Uterus (tissue), 3 donors: ENCODE measurements at regions not wholly inside any gene's neighbourhood (a gene's known extent, or its start where the extent isn't known, plus 50 kb on each side); places are given as distances from the start of the nearest gene placed in this dataset.

Experiments used
- DNase-seq, 2 donors: peaks; one replicate each; pipeline ENCODE4 v3.0.0-alpha.2; 2019 to 2020
- H3K27ac ChIP-seq, 2 donors: fragments of 200-600 bp; sonication (generic); 1 replicate in 1 of 2; 2 replicates in 1 of 2; pipeline ENCODE4 v1.5.1; 2016 to 2018
- H3K27me3 ChIP-seq, 2 donors: fragments of 200-600 bp; sonication (generic); one replicate each; pipeline ENCODE4 v1.5.1; 2018 to 2019; ENCODE audit warnings: control low read depth in 1 of 2
- H3K36me3 ChIP-seq, 2 donors: fragments of 200-600 bp; sonication (generic); one replicate each; pipeline ENCODE4 v1.5.1; 2019; ENCODE audit warnings: control low read depth in 1 of 2
- H3K4me1 ChIP-seq, 2 donors: fragments of 200-600 bp; sonication (generic); one replicate each; pipeline ENCODE4 v1.5.1; 2018 to 2019; ENCODE audit warnings: control low read depth in 1 of 2
- H3K4me3 ChIP-seq, 2 donors: fragments of 200-600 bp; sonication (generic); 1 replicate in 1 of 2; 2 replicates in 1 of 2; pipeline ENCODE4 v1.5.1; 2018 to 2019; ENCODE audit warnings: mild to moderate bottlenecking in 1 of 2
- H3K9me3 ChIP-seq, 2 donors: fragments of 200-600 bp; sonication (generic); one replicate each; pipeline ENCODE4 v1.5.1; 2019; ENCODE audit warnings: control low read depth in 1 of 2
- POLR2A ChIP-seq, 2 donors: fragments of 450-650 bp; IDR thresholded peaks; one replicate each; pipeline ENCODE4 v1.6.1; 2016; ENCODE audit warnings: antibody characterized with exemption in 2 of 2, mild to moderate bottlenecking in 1 of 2, moderate library complexity in 1 of 2
- intact Hi-C: fragments of 100-400 bp; cut with DNase I; formaldehyde crosslinking; loops from one replicate; pipeline ENCODE4 v1.15.1; 2023; ENCODE audit warnings: low total_unique reads
- TF ChIP-seq, protein P1 (sequence below), 4 experiments: fragments of 200-600 bp in 2 of 4; fragments of 450-650 bp in 2 of 4; sonication (generic) in 2 of 4; IDR thresholded peaks; one replicate each; pipeline ENCODE4 v1.5.1; 2016 to 2019; ENCODE audit warnings: antibody characterized with exemption in 4 of 4, mild to moderate bottlenecking in 2 of 4, moderate library complexity in 1 of 4
- donor health status: DM: yes; HTN: yes; CAD: no.

DNA sequence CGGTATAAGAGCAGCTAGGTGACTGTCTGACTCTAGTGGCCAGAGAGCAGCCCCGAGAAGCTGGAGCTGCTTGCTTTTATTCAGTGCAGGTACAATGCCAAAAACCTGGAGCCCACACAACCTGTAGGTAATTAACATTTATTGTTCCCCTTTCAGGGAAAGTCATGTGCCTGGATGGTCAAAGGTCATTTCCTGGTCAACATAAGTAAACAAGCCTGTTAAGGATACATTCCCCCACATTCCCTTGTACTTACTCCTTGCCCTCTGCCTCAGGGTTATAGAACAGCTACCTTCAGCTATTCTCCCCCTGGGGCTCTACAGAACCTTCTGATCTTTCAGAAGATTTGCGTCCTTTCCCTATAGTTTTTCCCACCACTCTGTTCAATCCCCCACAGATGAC, 253.4 kb downstream of the TMA16 start:
- intact Hi-C loops = no loop called here
- DNase-seq = no peak

DNA sequence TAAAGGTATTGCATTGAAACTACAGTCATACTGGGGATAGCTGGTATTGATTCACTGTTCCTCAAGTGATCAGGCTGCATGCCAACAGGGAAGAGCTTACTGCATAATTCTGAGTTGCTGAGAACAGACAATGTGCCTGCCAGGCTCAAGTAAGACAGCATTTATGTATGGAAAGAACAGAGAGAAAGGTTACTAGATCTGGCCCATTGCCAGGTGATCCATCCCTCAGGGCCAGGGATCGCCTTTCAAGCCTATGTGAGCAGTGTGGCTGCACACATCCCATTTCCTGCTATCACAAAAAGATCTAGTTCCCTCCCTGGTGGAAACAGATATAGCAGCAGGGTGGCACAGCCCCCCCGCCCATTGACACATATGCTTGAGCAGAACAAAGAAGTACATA, 254.0 kb downstream of the TMA16 start:
- intact Hi-C loops = no loop called here
- H3K9me3 ChIP-seq = no peaks in the 10 kb centered on the region
- no peaks in the 10 kb centered on the region for H3K4me1 ChIP-seq
- H3K27me3 ChIP-seq = no peaks in the 10 kb centered on the region
- no peak for DNase-seq
- H3K4me3 ChIP-seq = no peak overlapping the region
- H3K36me3 ChIP-seq = no peaks in the 10 kb centered on the region
- no peak overlapping the region for H3K27ac ChIP-seq
- no peak for TF ChIP-seq POLR2A (IDR thresholded peaks at IDR 0.05)
- TF ChIP-seq, protein P1, sequence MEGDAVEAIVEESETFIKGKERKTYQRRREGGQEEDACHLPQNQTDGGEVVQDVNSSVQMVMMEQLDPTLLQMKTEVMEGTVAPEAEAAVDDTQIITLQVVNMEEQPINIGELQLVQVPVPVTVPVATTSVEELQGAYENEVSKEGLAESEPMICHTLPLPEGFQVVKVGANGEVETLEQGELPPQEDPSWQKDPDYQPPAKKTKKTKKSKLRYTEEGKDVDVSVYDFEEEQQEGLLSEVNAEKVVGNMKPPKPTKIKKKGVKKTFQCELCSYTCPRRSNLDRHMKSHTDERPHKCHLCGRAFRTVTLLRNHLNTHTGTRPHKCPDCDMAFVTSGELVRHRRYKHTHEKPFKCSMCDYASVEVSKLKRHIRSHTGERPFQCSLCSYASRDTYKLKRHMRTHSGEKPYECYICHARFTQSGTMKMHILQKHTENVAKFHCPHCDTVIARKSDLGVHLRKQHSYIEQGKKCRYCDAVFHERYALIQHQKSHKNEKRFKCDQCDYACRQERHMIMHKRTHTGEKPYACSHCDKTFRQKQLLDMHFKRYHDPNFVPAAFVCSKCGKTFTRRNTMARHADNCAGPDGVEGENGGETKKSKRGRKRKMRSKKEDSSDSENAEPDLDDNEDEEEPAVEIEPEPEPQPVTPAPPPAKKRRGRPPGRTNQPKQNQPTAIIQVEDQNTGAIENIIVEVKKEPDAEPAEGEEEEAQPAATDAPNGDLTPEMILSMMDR (IDR thresholded peaks at IDR 0.05) = no peak

More for the DNA sequence above, 253.4 kb downstream of the TMA16 start:
- Histone ChIP-seq H3K27me3 (no peaks in the 10 kb centered on the region), H3K36me3 (no peaks in the 10 kb centered on the region), H3K9me3 (no peaks in the 10 kb centered on the region), H3K4me1 (no peaks in the 10 kb centered on the region), H3K27ac (no peak overlapping the region), H3K4me3 (no peak overlapping the region)
- TF ChIP-seq, protein P1 (IDR thresholded peaks at IDR 0.05) = no peak
- no peak for TF ChIP-seq POLR2A (IDR thresholded peaks at IDR 0.05)

DNA sequence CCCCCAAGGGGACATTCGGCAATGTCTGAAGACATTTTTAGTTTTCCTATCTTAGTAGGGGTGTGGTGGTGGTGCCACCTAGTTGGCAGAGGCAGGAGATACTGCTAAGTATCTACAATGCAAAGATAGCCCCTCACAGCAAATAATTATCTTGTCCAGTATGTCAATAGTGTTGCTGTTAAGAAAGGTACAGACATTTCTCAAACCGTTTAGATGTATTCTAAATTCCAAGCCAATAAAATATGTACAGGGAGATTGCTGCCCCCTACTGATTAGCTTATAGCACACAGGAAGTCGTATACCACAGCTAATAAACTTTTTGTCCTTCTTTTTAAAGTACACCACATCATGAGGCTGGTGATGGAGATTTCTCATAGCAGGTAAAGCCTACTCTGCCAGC, 260.5 kb downstream of the TMA16 start:
- Histone ChIP-seq H3K36me3 (no peaks in the 10 kb centered on the region), H3K27me3 (no peaks in the 10 kb centered on the region), H3K4me3 (no peak overlapping the region), H3K27ac (no peak overlapping the region), H3K9me3 (no peaks in the 10 kb centered on the region), H3K4me1 (no peaks in the 10 kb centered on the region)
- TF ChIP-seq POLR2A (IDR thresholded peaks at IDR 0.05) = no peak
- TF ChIP-seq, protein P1 (IDR thresholded peaks at IDR 0.05) = no peak
- intact Hi-C loops = no loop called here
- no peak for DNase-seq

DNA sequence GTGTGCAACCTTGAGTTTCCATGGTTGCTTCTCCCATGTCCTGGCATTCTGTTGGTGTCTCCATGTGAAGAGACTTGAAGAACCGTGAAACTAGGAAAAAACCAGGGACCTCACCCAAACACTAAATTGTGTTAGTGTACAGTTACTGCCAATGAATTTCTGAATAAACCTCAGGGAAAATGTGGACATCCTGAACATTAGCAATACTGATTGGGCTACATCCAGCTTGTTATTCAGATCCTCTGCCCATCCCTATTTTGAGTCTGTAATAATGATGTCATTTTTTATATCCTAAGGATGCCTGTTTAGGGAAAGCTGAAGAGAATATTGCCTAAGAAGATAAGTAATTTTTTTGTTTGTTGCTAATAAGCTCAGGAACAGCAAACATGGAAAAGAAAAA, 262.7 kb downstream of the TMA16 start:
- Histone ChIP-seq H3K27me3 (no peaks in the 10 kb centered on the region), H3K36me3 (no peaks in the 10 kb centered on the region), H3K4me3 (no peak overlapping the region), H3K4me1 (no peaks in the 10 kb centered on the region), H3K9me3 (no peaks in the 10 kb centered on the region), H3K27ac (no peak overlapping the region)
- DNase-seq = no peak
- no peak for TF ChIP-seq POLR2A (IDR thresholded peaks at IDR 0.05)
- TF ChIP-seq, protein P1 (IDR thresholded peaks at IDR 0.05) = no peak
- intact Hi-C loops = no loop called here

DNA sequence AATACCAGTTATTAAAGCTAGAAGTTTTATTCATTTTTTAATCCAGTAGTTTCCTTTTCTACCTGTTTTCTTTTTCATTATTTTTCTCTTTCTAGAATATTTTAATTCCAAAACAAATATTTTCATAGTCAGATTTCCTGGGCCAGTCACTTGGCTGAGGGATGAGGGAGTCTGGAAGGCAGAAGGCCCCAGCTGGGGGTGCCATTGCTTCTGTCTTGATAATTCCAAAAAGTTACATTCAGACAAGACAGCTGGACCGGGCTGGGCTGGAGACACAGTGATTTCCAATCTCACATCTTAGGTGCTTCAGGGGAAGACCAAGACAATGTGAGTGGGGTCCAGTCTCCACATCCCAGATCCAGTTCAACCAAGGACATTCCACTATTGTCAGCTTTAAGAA, 263.5 kb downstream of the TMA16 start:
- Histone ChIP-seq H3K9me3 (no peaks in the 10 kb centered on the region), H3K4me1 (no peaks in the 10 kb centered on the region), H3K27ac (no peak overlapping the region), H3K36me3 (no peaks in the 10 kb centered on the region), H3K27me3 (no peaks in the 10 kb centered on the region), H3K4me3 (no peak overlapping the region)
- no peak for TF ChIP-seq POLR2A (IDR thresholded peaks at IDR 0.05)
- TF ChIP-seq, protein P1 (IDR thresholded peaks at IDR 0.05) = no peak
- intact Hi-C loops = no loop called here
- no peak for DNase-seq
